Activated T-cell treated with anti-CD3 and anti-CD28 coated beads, Interleukin-2, amount 50 U/mL, for 72 hours (primary cell): ENCODE measurements at regions not wholly inside any gene's neighbourhood (a gene's known extent, or its start where the extent isn't known, plus 50 kb on each side); places are given as distances from the start of the nearest gene placed in this dataset.
A peak's percentile ranks its signal among the peaks of the same experiment; 100 is the strongest.
"Not testable (repeated sequence)": the region's sequence is repeated elsewhere in the genome, so short reads cannot be mapped to it uniquely, and the experiment has no call there.

ENCODE experiments used
- ATAC-seq, 2 donors: fragments of 150-1000 bp; cut with Tn5 transposase; replicated peaks in 1 of 2; 2 replicates each; pipeline ENCODE4 v1.10.0; 2021; ENCODE audit warnings: moderate library complexity in 2 of 2, mild to moderate bottlenecking in 1 of 2
- DNase-seq, 2 donors: peaks; one replicate each; pipeline ENCODE4 v3.0.0; 2021 to 2022; ENCODE audit warnings: mixed read lengths in 1 of 2
- H3K27ac Mint-ChIP-seq: one replicate; pipeline ENCODE4 v1.8.0; 2022; ENCODE audit warnings: mild to moderate bottlenecking, moderate library complexity, mixed read lengths
- H3K27me3 Mint-ChIP-seq: one replicate; pipeline ENCODE4 v1.8.0; 2022; ENCODE audit warnings: low read depth, mixed read lengths
- H3K36me3 Mint-ChIP-seq, 2 donors: one replicate each; pipeline ENCODE4 v1.8.0; 2022; ENCODE audit warnings: mixed read lengths in 2 of 2, mild to moderate bottlenecking in 1 of 2; ENCODE audit not compliant: insufficient read depth in 2 of 2
- H3K4me1 Mint-ChIP-seq: one replicate; pipeline ENCODE4 v1.8.0; 2022; ENCODE audit warnings: low read depth, mixed read lengths
- H3K4me3 Mint-ChIP-seq, 2 donors: one replicate each; pipeline ENCODE4 v1.8.0; 2022; ENCODE audit warnings: mild to moderate bottlenecking in 2 of 2, mixed read lengths in 2 of 2, moderate library complexity in 2 of 2
- H3K9me3 Mint-ChIP-seq, 2 donors: one replicate each; pipeline ENCODE4 v1.8.0; 2022; ENCODE audit warnings: mixed read lengths in 2 of 2

DNA sequence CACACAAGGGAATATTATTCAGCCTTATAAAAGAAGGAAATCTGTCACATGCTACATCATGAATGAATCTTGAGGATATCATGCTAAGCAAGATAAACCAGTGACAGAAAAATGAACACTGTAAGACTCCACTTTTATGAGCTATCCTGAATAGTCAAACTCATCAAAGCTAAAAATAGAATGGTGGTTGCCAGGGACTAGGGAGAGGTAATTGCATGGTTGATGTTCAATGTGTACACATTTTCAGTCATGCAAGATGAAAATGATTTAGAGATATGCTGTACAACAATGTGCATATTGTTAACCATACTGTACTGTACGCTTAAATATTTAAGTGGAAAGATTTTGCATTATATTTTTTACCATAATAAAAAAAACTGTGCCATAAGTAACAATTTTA is 1349.1 kb downstream of the XPNPEP1 start:
- H3K4me1 Mint-ChIP-seq, result no peaks in the 10 kb centered on the region
- DNase-seq (no peak), ATAC-seq (no peak)
- no peaks in the 10 kb centered on the region for H3K36me3 Mint-ChIP-seq
- H3K27me3 Mint-ChIP-seq, result no peaks in the 10 kb centered on the region
- no peak overlapping the region for H3K4me3 Mint-ChIP-seq
- no peak overlapping the region for H3K27ac Mint-ChIP-seq
- H3K9me3 Mint-ChIP-seq, result peaks cover 0 to 4% of the 10 kb centered on the region in 2 donors

DNA sequence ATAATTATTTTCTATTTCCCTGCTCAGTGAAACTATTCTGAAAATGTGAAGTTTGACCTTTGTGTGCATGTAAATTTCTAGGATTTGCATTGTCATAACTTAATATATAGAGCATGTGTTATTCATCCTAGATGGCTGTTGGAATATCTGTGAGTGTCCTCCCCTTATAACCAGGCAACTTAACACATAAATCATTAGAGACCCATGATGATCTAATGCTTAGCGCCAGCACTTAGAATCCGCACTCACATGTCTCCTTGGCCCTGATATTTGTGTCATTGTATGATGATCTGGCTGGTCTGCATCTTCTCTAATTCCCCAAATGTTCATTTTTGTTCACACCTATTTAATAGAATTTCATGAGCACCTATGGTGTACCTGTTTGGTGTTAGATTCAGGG is 1354.5 kb downstream of the XPNPEP1 start:
- H3K9me3 Mint-ChIP-seq, result peaks cover 0 to 5% of the 10 kb centered on the region in 2 donors
- no peaks in the 10 kb centered on the region for H3K27me3 Mint-ChIP-seq
- H3K27ac Mint-ChIP-seq, result no peak overlapping the region
- ATAC-seq (no peak), DNase-seq (no peak)
- no peaks in the 10 kb centered on the region for H3K4me1 Mint-ChIP-seq
- no peak overlapping the region for H3K4me3 Mint-ChIP-seq
- H3K36me3 Mint-ChIP-seq, result no peaks in the 10 kb centered on the region

DNA sequence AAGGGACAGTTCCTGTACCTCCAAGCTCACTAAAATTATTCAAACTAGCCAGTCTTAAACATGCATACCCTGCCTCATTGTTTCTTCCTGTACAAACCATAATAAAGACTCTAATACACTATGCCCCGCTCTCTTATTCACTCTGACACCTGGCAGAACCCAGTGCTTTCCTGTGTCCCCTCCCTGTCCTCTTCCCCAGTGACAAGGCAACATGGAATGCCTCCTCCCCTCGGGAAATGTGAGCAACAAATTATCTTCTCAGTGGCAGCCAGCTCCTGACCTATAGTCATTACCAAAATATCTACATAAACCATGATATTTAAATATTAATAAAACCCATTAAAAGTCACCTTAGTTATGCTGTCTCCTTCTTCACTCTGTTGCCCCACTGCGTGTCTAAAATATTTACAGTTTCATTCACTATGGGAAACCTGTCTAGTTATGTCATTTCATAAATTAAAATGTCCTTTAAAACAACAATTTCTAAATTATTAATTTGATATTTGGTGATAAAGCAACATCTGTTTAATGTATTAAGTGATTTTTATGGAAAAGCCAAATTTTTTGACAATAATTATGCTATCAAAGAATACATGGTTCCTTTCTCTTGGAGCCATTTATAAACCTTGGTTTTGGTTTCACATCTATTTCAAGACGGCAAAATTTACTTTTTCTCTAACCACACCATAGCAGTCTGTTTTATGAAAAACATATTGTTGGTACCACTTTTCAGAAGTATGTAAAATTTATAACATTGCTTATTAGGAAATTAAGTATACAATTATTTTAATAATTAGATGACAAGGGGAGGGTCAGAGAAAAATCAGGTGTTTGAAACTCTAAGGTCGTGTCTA is 1355.2 kb downstream of the XPNPEP1 start:
- H3K36me3 Mint-ChIP-seq, result no peaks in the 10 kb centered on the region
- no peak overlapping the region for H3K4me3 Mint-ChIP-seq
- no peak overlapping the region for H3K27ac Mint-ChIP-seq
- H3K9me3 Mint-ChIP-seq, result peaks cover 0 to 5% of the 10 kb centered on the region in 2 donors
- ATAC-seq, result no peak
- DNase-seq, result no peak
- H3K27me3 Mint-ChIP-seq, result no peaks in the 10 kb centered on the region
- no peaks in the 10 kb centered on the region for H3K4me1 Mint-ChIP-seq

DNA sequence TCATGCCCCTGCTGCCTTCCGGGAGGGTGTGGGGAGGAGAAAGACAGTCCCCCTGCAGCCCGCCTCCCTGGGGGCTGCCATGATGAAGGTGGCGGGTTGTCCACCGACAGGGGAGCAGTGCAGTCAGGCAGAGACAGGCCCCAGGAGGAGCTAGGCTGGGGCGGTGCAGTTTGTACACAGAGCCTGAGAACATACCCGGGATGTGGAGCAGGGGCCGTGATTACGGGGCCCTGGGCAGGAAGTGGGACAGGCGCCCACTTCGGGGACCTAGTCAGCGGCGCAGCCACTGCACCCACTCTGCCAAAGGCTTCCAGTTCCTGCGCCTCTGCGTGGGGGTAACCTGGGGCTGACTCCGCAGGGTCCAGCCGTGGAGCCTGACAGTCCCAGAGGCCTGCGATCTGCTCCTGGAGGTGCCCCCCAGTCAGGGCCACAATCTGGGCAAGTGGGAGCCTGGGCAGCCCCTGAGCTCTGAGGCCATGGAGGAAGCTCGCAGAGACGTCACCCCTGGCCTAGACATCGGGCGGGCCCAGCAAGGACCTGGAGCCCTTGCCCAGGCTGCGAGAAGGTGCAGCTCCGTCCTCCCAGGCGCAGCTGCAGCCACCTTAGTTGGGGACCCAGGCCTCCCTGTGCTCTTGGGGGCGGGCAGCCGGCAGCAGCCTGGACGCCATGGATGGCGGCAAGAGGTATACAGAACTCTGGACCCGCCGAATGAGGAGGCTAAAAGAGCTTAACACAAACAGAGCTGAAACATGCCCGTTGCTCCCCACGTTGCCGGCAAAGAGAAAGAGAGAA is 1356.8 kb downstream of the XPNPEP1 start:
- Mint-ChIP-seq H3K27me3 (no peaks in the 10 kb centered on the region), H3K27ac (no peak overlapping the region), H3K4me3 (no peak overlapping the region), H3K4me1 (no peaks in the 10 kb centered on the region), H3K9me3 (peaks cover 1 to 2% of the 10 kb centered on the region in 2 donors), H3K36me3 (no peaks in the 10 kb centered on the region)
- ATAC-seq (no peak), DNase-seq (no peak)

DNA sequence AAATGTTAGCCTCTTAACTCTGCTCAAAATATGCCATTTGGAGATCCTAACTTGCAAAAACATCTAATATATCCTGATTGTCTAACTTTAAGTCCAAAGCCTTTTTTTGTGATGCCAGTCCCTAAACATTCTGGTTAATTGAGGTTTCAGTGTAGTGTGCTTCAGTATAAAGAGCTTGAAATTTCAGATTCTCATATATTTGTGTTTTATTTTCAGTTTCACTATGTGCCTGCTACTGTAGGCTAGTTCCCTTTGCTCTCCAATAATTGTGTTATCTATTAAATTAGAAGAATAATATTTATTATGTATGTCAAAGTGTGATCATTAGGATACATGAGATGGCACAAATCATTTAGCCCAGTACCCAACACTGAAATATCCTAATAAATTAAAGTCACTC is 1361.2 kb downstream of the XPNPEP1 start:
- H3K27ac Mint-ChIP-seq, result no peak overlapping the region
- DNase-seq (no peak), ATAC-seq (no peak)
- H3K4me1 Mint-ChIP-seq, result no peaks in the 10 kb centered on the region
- H3K27me3 Mint-ChIP-seq, result no peaks in the 10 kb centered on the region
- no peak overlapping the region for H3K4me3 Mint-ChIP-seq
- no peaks in the 10 kb centered on the region for H3K36me3 Mint-ChIP-seq
- H3K9me3 Mint-ChIP-seq, result peaks cover 0 to 1% of the 10 kb centered on the region in 2 donors

DNA sequence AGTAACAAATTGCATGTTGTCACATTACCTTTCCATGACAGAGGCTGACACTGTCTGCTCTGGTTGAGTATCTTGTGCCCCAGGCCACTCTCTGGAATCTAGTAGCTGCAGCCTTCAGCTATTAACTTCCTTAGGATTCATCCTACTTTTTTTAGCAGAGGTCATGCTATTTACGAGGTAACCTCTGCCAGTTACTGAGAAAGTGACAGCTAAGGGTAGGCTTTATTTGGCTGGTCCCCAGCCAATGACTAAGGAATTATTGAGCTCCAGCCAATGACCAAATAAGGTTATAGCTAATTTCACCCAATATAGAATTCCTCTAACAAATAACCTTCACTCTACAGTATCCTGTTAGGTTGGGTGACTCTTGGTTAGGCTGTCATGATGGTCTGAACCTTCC is 1361.7 kb downstream of the XPNPEP1 start:
- no peak for DNase-seq
- H3K4me1 Mint-ChIP-seq, result no peaks in the 10 kb centered on the region
- ATAC-seq, result no peak
- no peaks in the 10 kb centered on the region for H3K27me3 Mint-ChIP-seq
- H3K9me3 Mint-ChIP-seq, result peaks cover 0 to 1% of the 10 kb centered on the region in 2 donors
- H3K36me3 Mint-ChIP-seq, result no peaks in the 10 kb centered on the region
- no peak overlapping the region for H3K4me3 Mint-ChIP-seq
- H3K27ac Mint-ChIP-seq, result no peak overlapping the region

DNA sequence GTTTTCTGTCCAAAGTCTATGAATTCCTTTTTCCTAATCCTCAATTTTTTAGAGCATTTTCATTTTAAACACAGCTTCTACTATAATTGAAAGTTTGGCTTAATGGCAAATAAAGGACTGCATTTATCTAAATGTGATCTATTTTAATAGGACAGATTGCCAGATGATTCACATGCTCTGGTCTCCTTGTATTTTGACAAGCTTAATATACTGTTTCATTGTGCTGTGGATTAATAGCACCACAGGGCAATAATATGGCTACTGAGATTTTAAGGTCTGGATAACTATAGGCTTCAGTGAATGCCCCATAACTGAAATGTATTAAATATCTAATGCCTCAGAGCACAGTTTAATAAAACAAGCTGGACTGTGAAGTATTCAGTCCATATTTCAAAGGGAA is 1362.8 kb downstream of the XPNPEP1 start:
- H3K4me1 Mint-ChIP-seq, result no peaks in the 10 kb centered on the region
- H3K27me3 Mint-ChIP-seq, result no peaks in the 10 kb centered on the region
- peaks cover 0 to 3% of the 10 kb centered on the region in 2 donors for H3K9me3 Mint-ChIP-seq
- DNase-seq (no peak), ATAC-seq (no peak)
- H3K27ac Mint-ChIP-seq, result no peak overlapping the region
- H3K4me3 Mint-ChIP-seq, result no peak overlapping the region
- H3K36me3 Mint-ChIP-seq, result no peaks in the 10 kb centered on the region

DNA sequence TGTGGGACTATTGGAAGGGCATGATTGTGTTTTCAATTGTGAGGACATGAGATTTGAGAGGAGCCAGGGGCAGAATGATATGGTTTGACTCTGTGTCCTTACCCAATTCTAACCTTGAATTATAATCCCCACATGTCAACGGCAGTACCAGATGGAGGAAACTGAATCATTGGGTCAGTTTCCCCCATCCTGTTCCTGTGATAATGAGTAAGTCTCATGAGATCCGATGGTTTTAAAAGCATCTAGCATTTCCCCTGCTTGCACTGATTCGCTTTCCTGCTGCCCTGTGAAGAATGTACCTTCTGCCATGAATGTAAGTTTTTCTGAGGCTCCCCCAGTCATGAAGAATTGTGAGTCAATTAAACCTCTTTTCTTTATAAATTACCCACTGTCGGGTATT is 1367.1 kb downstream of the XPNPEP1 start:
- H3K4me1 Mint-ChIP-seq, result no peaks in the 10 kb centered on the region
- DNase-seq, result no peak
- no peaks in the 10 kb centered on the region for H3K27me3 Mint-ChIP-seq
- no peak overlapping the region for H3K27ac Mint-ChIP-seq
- ATAC-seq, result no peak
- peaks cover 0 to 7% of the 10 kb centered on the region in 2 donors for H3K9me3 Mint-ChIP-seq
- no peaks in the 10 kb centered on the region for H3K36me3 Mint-ChIP-seq
- H3K4me3 Mint-ChIP-seq, result no peak overlapping the region

DNA sequence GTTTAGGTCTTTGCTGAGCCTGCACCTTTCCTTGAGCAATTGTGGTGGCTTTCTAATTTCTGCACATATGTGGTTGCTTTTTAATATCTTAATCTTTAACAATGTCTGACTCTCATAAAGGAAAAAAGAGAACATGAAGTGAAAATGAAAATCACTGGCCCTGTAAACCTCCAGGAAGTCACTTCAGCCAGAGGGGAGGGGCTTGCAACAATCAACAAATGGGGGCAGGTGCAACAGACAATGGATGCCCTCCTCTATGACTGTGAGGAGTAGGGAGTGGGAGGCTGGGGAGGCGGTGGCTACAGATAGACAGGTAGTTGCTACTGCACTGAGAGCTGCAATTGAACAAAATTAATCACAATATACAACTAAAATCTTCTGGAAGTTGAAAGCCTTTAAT is 1377.4 kb downstream of the XPNPEP1 start:
- H3K27me3 Mint-ChIP-seq, result no peaks in the 10 kb centered on the region
- DNase-seq (no peak), ATAC-seq (no peak)
- no peak overlapping the region for H3K4me3 Mint-ChIP-seq
- no peaks in the 10 kb centered on the region for H3K4me1 Mint-ChIP-seq
- no peaks in the 10 kb centered on the region for H3K9me3 Mint-ChIP-seq
- H3K36me3 Mint-ChIP-seq, result no peaks in the 10 kb centered on the region
- no peak overlapping the region for H3K27ac Mint-ChIP-seq

DNA sequence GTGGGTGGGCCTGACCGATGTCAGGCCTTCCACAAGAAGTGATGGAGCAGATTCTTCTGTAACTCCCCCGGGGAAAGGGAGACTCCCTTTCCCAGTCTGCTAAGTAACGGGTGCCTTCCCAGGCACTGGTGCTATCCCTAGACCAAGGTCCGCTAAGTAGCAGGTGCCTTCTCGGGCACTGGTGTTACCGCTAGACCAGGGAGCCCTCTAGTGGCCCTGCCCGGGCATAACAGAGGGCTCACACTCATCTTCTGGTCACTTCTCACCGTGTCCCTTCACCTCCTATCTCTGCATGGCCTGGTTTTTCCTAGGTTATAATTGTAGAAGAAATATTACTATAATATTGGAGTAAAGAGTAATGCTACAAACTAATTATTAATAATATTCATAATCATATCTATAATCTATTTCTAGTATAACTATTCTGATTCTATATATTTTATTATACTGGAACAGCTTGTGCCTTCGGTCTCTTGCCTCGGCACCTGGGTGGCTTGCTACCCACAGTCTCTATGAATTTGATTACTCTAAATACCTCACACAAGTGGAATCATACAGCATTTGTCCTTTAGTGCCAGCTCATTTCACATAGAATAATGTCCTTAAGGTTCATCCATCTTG is 1378.7 kb downstream of the XPNPEP1 start:
- ATAC-seq (no peak), DNase-seq (peak; percentile 28 to 40)
- Mint-ChIP-seq H3K27me3 (no peaks in the 10 kb centered on the region), H3K4me1 (no peaks in the 10 kb centered on the region), H3K4me3 (no peak overlapping the region), H3K27ac (no peak overlapping the region), H3K36me3 (no peaks in the 10 kb centered on the region), H3K9me3 (no peaks in the 10 kb centered on the region)

DNA sequence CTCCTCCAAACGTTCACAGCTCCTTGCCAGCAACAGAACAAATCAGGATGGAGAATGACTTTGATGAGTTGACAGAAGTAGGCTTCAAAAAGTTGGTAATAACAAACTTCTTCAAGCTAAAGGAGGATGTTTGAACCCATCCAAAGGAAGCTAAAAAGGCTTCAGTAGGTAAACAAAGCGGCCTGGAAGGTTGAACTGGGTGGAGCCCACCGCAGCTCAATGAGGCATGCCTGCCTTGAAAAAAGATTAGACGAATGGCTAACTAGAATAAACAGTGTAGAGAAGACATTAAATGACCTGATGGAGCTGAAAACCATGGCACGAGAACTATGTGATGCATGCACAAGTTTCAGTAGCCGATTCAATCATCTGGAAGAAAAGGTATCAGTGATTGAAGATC is 1369.0 kb upstream of the SORCS1 start:
- H3K4me1 Mint-ChIP-seq, result not testable (repeated sequence)

DNA sequence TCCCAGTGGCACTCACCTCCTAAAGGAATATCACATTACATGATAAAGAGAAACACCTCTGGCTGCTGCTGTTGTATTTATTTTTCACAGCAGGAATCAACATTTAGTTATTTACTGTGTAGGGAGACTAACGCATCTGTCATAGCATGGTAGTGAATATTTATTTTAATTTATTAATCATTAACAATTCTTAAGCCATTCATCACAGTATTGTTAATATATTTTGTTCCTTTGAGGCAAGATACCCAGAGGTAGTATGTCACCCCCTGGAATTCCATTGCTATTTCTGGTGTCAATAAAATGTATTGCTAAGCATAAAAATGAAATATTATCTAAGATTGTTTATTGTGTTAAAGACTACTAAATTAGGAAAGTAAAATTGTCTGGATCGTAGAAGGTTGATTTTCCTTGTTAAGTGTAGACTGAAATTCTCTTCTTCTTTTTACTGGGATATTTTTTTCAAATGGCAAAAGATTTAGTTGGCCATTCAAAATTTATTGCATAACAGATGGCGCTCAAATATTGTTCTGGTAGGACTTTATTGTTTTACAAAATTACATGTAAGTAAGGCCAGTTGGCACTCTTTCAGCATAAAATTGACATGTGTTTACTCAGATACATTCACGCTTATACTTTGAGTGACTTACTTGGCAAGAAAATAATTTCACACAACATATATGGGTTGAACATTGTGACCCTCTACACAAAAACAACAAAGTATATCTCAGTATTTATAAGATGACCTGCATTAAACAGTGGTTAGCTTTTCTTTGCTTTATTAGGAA is 1358.7 kb upstream of the SORCS1 start:
- Mint-ChIP-seq H3K27me3 (no peaks in the 10 kb centered on the region), H3K4me3 (no peak overlapping the region), H3K4me1 (no peaks in the 10 kb centered on the region), H3K36me3 (no peaks in the 10 kb centered on the region), H3K9me3 (peaks cover 7 to 19% of the 10 kb centered on the region in 2 donors), H3K27ac (no peak overlapping the region)
- DNase-seq (no peak), ATAC-seq (no peak)

More for the DNA sequence above, 1369.0 kb upstream of the SORCS1 start:
- DNase-seq, H3K4me3 Mint-ChIP-seq, H3K27me3 Mint-ChIP-seq, H3K36me3 Mint-ChIP-seq, H3K27ac Mint-ChIP-seq, ATAC-seq: not testable (repeated sequence)
- peaks cover 13 to 14% of the 10 kb centered on the region in 2 donors for H3K9me3 Mint-ChIP-seq
